Mesendoderm (in vitro differentiated cells): ENCODE measurements at regions not wholly inside any gene's neighbourhood (a gene's known extent, or its start where the extent isn't known, plus 50 kb on each side); places are given as distances from the start of the nearest gene placed in this dataset.
"Not testable (repeated sequence)": the region's sequence is repeated elsewhere in the genome, so short reads cannot be mapped to it uniquely, and the experiment has no call there.

Experiments
- DNase-seq: peaks from one replicate; pipeline ENCODE4 v3.0.0; 2013
- H2AK5ac ChIP-seq: 2 replicates; pipeline ENCODE4 v1.6.1; 2013; ENCODE audit warnings: low read length, inconsistent platforms
- H2BK120ac ChIP-seq: 2 replicates; pipeline ENCODE4 v1.6.1; 2013; ENCODE audit warnings: low read depth, mild to moderate bottlenecking, low read length, moderate library complexity, mixed read lengths
- H2BK15ac ChIP-seq: replicated peaks from 2 replicates; pipeline ENCODE4 v1.6.1; 2013; ENCODE audit warnings: low read depth, mild to moderate bottlenecking, moderate library complexity
- H2BK5ac ChIP-seq: 2 replicates; pipeline ENCODE4 v1.6.1; 2013; ENCODE audit warnings: low read length, inconsistent platforms
- H3K18ac ChIP-seq: 2 replicates; pipeline ENCODE4 v1.6.1; 2013; ENCODE audit warnings: mild to moderate bottlenecking, low read length, mixed read lengths
- H3K23ac ChIP-seq: one replicate; pipeline ENCODE4 v1.6.1; 2013; ENCODE audit warnings: low read length
- H3K27ac ChIP-seq: 2 replicates; pipeline ENCODE4 v1.5.1; 2013; ENCODE audit warnings: low read depth, mild to moderate bottlenecking, inconsistent platforms, low read length, moderate library complexity
- H3K27me3 ChIP-seq: 2 replicates; pipeline ENCODE4 v1.6.1; 2013; ENCODE audit warnings: low read length, control low read depth, mild to moderate bottlenecking, inconsistent platforms; ENCODE audit not compliant: insufficient read depth, poor library complexity
- H3K36me3 ChIP-seq: 2 replicates; pipeline ENCODE4 v1.6.1; 2013; ENCODE audit warnings: low read length, inconsistent platforms; ENCODE audit not compliant: control insufficient read depth, insufficient read depth
- H3K4ac ChIP-seq: one replicate; pipeline ENCODE4 v1.6.1; 2013; ENCODE audit warnings: low read depth, mild to moderate bottlenecking, low read length, moderate library complexity
- H3K4me1 ChIP-seq: 2 replicates; pipeline ENCODE4 v1.6.1; 2013; ENCODE audit warnings: low read depth, low read length, inconsistent platforms; ENCODE audit not compliant: control insufficient read depth
- H3K4me2 ChIP-seq: 2 replicates; pipeline ENCODE4 v1.6.1; 2013; ENCODE audit warnings: low read length
- H3K4me3 ChIP-seq: 2 replicates; pipeline ENCODE4 v1.5.1; 2013; ENCODE audit warnings: mild to moderate bottlenecking, low read length
- H3K56ac ChIP-seq: one replicate; pipeline ENCODE4 v1.6.1; 2013; ENCODE audit warnings: low read length
- H3K79me1 ChIP-seq: 2 replicates; pipeline ENCODE4 v1.6.1; 2013; ENCODE audit warnings: low read length, inconsistent platforms
- H3K79me2 ChIP-seq: 2 replicates; pipeline ENCODE4 v1.6.1; 2013; ENCODE audit warnings: mild to moderate bottlenecking, low read length; ENCODE audit not compliant: control insufficient read depth, insufficient read depth
- H3K9ac ChIP-seq: 2 replicates; pipeline ENCODE4 v1.6.1; 2013; ENCODE audit warnings: low read length, inconsistent platforms
- H4K5ac ChIP-seq: one replicate; pipeline ENCODE4 v1.6.1; 2013; ENCODE audit warnings: low read length
- H4K8ac ChIP-seq: one replicate; pipeline ENCODE4 v1.6.1; 2013; ENCODE audit warnings: low read depth, mild to moderate bottlenecking, control low read depth, low read length, moderate library complexity
- WGBS: extraction: QIAGEN DNeasy Blood & Tissue Kit; methylation state at CpG from one replicate; pipeline ENCODE4 v1.1.7; 2013; ENCODE audit warnings: low lambda C conversion rate, missing lambda C conversion rate; ENCODE audit not compliant: insufficient coverage; ENCODE audit errors: extremely low coverage; 5-methylcytosine and 5-hydroxymethylcytosine counted together

DNA sequence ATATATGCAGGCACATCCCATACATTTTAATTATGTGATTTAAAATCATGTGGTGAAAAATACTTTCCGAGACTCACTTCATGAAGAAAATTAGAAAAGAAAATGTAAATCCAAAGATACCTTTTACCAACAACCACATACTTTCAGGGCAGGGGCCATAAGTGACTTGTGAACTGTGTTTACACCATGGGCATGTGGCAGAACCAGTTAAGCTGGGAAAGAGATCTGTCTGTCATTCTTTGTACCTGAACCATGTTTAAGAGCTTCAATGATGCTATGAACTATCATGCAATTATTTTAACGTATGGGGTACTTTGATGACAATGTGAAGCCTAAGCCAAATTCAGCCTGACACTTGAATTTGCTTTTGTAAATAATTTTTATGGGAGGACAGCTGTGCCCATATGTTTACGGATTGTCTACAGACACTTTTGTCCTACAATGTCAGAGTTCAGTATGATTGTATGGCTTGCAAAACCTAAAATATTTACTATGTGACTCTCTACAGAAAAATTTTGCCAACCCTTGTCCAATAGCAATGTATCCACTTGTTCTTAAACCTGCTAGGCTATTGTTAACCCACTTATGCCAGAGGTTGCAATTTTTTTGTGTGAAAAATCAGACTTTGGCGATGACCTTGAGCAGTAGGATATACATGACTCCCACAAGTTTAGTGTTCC, 654.6 kb downstream of the TNS3 start:
- Histone ChIP-seq H3K4me1 (no peaks in the 10 kb centered on the region), H3K56ac (no peak overlapping the region), H4K8ac (no peak overlapping the region), H3K36me3 (no peaks in the 10 kb centered on the region), H3K79me1 (no peaks in the 10 kb centered on the region), H3K9ac (no peak overlapping the region), H3K27me3 (no peaks in the 10 kb centered on the region), H2BK15ac (no peak overlapping the region), H3K4me3 (no peak overlapping the region), H2BK5ac (no peak overlapping the region), H2BK120ac (no peak overlapping the region), H3K4ac (no peak overlapping the region), H3K27ac (no peak overlapping the region), H3K4me2 (no peak overlapping the region), H2AK5ac (no peak overlapping the region), H3K79me2 (no peaks in the 10 kb centered on the region), H4K5ac (no peak overlapping the region), H3K23ac (no peak overlapping the region), H3K18ac (no peak overlapping the region)
- no CpG with 5 or more reads among the region's 4 CpGs for WGBS
- no peak for DNase-seq

DNA sequence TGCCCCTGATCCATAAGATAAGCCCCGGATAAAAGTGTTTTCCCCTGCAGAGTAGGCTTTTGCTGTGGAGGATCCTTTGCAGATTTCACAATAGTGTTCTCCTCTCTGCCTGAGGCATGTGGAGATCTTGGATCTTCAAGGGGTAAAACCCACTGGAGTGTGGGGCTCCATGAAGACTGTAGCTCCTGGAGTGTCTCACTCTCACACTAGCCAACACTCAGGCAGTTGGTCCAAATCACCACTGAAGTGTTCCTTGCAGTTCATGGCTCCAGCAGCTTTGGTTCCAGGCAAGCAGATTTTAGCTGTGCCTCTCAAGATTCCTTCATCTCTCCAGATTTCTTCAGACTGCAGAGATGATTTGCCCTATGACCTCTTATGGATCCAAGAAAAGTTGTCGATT, 665.3 kb downstream of the TNS3 start:
- Histone ChIP-seq H2AK5ac (no peak overlapping the region), H3K79me1 (no peaks in the 10 kb centered on the region), H2BK120ac (no peak overlapping the region), H3K4me2 (no peak overlapping the region), H3K27me3 (no peaks in the 10 kb centered on the region), H3K23ac (no peak overlapping the region), H3K4me3 (no peak overlapping the region), H3K27ac (no peak overlapping the region), H3K4me1 (no peaks in the 10 kb centered on the region), H3K36me3 (no peaks in the 10 kb centered on the region), H3K79me2 (no peaks in the 10 kb centered on the region), H2BK15ac (no peak overlapping the region), H3K9ac (no peak overlapping the region), H3K56ac (no peak overlapping the region), H2BK5ac (no peak overlapping the region), H4K8ac (no peak overlapping the region), H3K4ac (no peak overlapping the region), H4K5ac (no peak overlapping the region), H3K18ac (no peak overlapping the region)
- no CpG with 5 or more reads among the region's 2 CpGs for WGBS
- DNase-seq: peak; percentile 9

DNA sequence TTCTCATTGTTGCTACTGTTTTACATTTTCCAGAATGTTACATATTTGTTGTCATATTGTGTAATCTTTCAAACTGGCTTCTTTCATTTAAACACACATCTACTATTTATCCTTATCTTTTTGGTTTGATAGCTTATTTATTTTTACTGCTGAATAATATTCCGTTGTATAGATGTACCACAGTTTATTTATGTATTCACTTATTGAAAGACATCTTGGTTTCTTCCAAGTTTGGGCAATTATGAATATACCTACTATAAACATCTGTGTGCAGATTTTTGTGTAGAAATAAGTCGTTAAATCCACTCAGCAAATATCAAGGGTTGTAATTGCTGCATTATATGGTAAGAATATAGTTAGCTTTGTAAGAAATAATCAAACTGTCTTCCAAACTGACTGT, 669.2 kb downstream of the TNS3 start:
- no peak overlapping the region for H4K8ac ChIP-seq
- H3K4me2 ChIP-seq: no peak overlapping the region
- H3K4me1 ChIP-seq: no peaks in the 10 kb centered on the region
- H3K4me3 ChIP-seq: no peak overlapping the region
- DNase-seq: no peak
- WGBS: no CpG with 5 or more reads among the region's 2 CpGs
- H3K56ac ChIP-seq: no peak overlapping the region
- H3K79me1 ChIP-seq: no peaks in the 10 kb centered on the region
- no peak overlapping the region for H2BK120ac ChIP-seq
- H3K36me3 ChIP-seq: no peaks in the 10 kb centered on the region
- no peaks in the 10 kb centered on the region for H3K79me2 ChIP-seq
- no peak overlapping the region for H2AK5ac ChIP-seq
- H2BK5ac ChIP-seq: no peak overlapping the region
- H3K4ac ChIP-seq: no peak overlapping the region
- H4K5ac ChIP-seq: no peak overlapping the region
- no peak overlapping the region for H3K23ac ChIP-seq
- H3K27me3 ChIP-seq: no peaks in the 10 kb centered on the region
- no peak overlapping the region for H3K18ac ChIP-seq
- H2BK15ac ChIP-seq: no peak overlapping the region
- no peak overlapping the region for H3K27ac ChIP-seq
- H3K9ac ChIP-seq: no peak overlapping the region

DNA sequence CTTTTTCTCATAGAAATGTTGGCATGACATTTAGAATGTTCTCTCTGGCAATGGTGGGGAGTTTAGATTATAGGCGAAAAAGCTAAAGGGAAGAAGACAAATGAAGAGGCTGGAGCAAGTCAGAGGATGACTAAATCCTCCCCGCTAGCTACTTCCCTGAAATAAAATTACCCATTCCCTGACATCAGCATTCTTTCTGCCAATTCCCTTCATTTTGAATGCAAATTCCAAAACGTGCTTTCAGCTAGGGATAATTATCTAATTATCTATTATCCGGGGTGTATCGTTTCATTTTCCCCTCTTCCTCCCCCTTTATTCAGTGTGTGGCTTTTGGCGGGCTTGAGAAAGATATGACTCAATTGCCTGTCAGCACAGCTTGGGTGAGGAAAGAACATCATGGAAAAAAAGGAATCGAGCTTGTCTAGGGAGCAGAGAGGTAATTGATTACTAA, 672.3 kb downstream of the TNS3 start:
- DNase-seq: no peak
- no peak overlapping the region for H3K4me2 ChIP-seq
- WGBS: no CpG with 5 or more reads among the region's 7 CpGs

DNA sequence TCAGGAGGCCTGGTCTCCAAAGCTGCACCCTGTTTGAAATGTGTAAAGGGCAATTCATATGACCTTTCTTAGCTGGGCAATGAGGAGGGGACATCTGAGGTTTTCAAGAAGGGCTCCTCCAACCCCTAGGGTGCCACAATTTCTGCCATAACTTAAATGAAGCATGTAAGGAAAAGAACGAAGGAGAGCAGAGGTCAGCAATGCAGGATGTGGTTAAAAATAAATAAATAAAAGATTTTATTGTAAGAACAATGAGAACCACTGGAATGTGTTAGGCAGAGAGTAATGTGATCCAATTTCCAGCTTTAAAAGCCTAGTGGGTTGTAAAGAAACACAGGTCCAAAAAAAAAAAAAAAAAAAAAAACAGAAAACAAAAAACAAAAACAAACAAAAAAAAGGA, 673.1 kb downstream of the TNS3 start:
- Histone ChIP-seq H3K27me3 (no peaks in the 10 kb centered on the region), H3K4me3 (no peak overlapping the region)

More for the DNA sequence above, 672.3 kb downstream of the TNS3 start:
- no peak overlapping the region for H2BK5ac ChIP-seq
- H3K27ac ChIP-seq: no peak overlapping the region
- H3K4me3 ChIP-seq: no peak overlapping the region
- H3K4me1 ChIP-seq: no peaks in the 10 kb centered on the region
- no peak overlapping the region for H3K56ac ChIP-seq
- H3K18ac ChIP-seq: no peak overlapping the region
- no peak overlapping the region for H3K4ac ChIP-seq
- no peaks in the 10 kb centered on the region for H3K36me3 ChIP-seq
- H2AK5ac ChIP-seq: no peak overlapping the region
- no peak overlapping the region for H2BK120ac ChIP-seq
- no peaks in the 10 kb centered on the region for H3K27me3 ChIP-seq
- no peak overlapping the region for H3K9ac ChIP-seq
- no peak overlapping the region for H2BK15ac ChIP-seq
- no peaks in the 10 kb centered on the region for H3K79me1 ChIP-seq
- H3K23ac ChIP-seq: no peak overlapping the region
- no peaks in the 10 kb centered on the region for H3K79me2 ChIP-seq
- no peak overlapping the region for H4K5ac ChIP-seq
- no peak overlapping the region for H4K8ac ChIP-seq

DNA sequence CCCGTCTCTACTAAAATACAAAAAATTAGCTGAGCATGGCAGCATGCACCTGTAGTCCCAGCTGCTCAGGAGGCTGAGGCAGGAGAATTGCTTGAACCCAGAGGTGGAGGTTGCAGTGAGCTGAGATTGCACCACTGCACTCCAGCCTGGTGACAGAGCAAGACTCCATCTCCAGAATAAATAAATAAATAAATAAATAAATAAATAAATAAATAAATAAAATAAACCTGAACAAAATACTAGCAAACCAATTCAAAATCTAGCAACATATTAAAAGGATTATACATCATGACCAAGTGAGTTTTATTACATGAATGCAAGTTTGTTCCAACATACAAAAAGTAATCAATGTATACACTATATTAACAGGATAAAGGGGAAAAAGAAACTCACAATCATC, 677.4 kb downstream of the TNS3 start:
- not testable (repeated sequence) for H3K23ac ChIP-seq, H3K4me2 ChIP-seq, H3K4me3 ChIP-seq, H2BK5ac ChIP-seq, H3K9ac ChIP-seq, H2BK15ac ChIP-seq, H3K18ac ChIP-seq, H3K4me1 ChIP-seq, H3K79me1 ChIP-seq, H2BK120ac ChIP-seq, H3K79me2 ChIP-seq, H3K56ac ChIP-seq, H3K36me3 ChIP-seq, H3K27ac ChIP-seq, H2AK5ac ChIP-seq, H4K5ac ChIP-seq, H3K4ac ChIP-seq, H3K27me3 ChIP-seq, H4K8ac ChIP-seq, DNase-seq
- no CpG with 5 or more reads among the region's 1 CpG for WGBS

More for the DNA sequence above, 673.1 kb downstream of the TNS3 start:
- Histone ChIP-seq H2AK5ac (no peak overlapping the region), H3K9ac (no peak overlapping the region), H2BK120ac (no peak overlapping the region), H3K79me1 (no peaks in the 10 kb centered on the region), H3K79me2 (no peaks in the 10 kb centered on the region), H3K56ac (no peak overlapping the region), H2BK5ac (no peak overlapping the region), H3K18ac (no peak overlapping the region), H3K23ac (no peak overlapping the region), H3K27ac (no peak overlapping the region), H3K4me2 (no peak overlapping the region), H3K36me3 (no peaks in the 10 kb centered on the region), H4K5ac (no peak overlapping the region), H3K4me1 (no peaks in the 10 kb centered on the region), H3K4ac (no peak overlapping the region), H4K8ac (no peak overlapping the region), H2BK15ac (no peak overlapping the region)
- no CpG with 5 or more reads among the region's 1 CpG for WGBS
- no peak for DNase-seq
